GM19372 (cell line): ENCODE measurements at regions not wholly inside any gene's neighbourhood (a gene's known extent, or its start where the extent isn't known, plus 50 kb on each side); places are given as distances from the start of the nearest gene placed in this dataset.

Experiments used
- ATAC-seq: cut with Tn5 transposase; IDR thresholded peaks from one replicate; pipeline ENCODE4 v1.9.1; 2021; ENCODE audit warnings: mild to moderate bottlenecking, low read depth, moderate library complexity; ENCODE audit not compliant: unreplicated experiment

- no peak for ATAC-seq
These were observed 176.9 kb downstream of the AASDH start for GRCh38 chr4:56210397-56210796.

GRCh38 chr4:56209767-56210166, 177.5 kb downstream of the AASDH start:
- ATAC-seq: no peak

GRCh38 chr4:56208103-56208502, 179.2 kb downstream of the AASDH start:
- no peak for ATAC-seq

- ATAC-seq: no peak
These were observed 181.0 kb downstream of the AASDH start for GRCh38 chr4:56206258-56206657.

GRCh38 chr4:56200275-56200674, 187.0 kb downstream of the AASDH start:
- ATAC-seq: no peak

GRCh38 chr4:56198265-56198664, 189.0 kb downstream of the AASDH start:
- no peak for ATAC-seq

GRCh38 chr4:56197387-56197786, 189.9 kb downstream of the AASDH start:
- ATAC-seq: no peak

- no peak for ATAC-seq
These were observed 192.3 kb downstream of the AASDH start for GRCh38 chr4:56195025-56195424.

GRCh38 chr4:56191534-56191933, 195.8 kb downstream of the AASDH start:
- no peak for ATAC-seq

- no peak for ATAC-seq
These were observed 199.6 kb downstream of the AASDH start for GRCh38 chr4:56187688-56188087.

- no peak for ATAC-seq
These were observed 200.3 kb downstream of the AASDH start for GRCh38 chr4:56186808-56187523.

GRCh38 chr4:56185901-56186300, 201.4 kb downstream of the AASDH start:
- ATAC-seq: no peak

GRCh38 chr4:56184214-56184613, 203.1 kb downstream of the AASDH start:
- no peak for ATAC-seq

GRCh38 chr4:56183344-56183959, 203.8 kb downstream of the AASDH start:
- no peak for ATAC-seq

GRCh38 chr4:56182356-56182755, 204.9 kb downstream of the AASDH start:
- ATAC-seq: no peak

- ATAC-seq: no peak
These were observed 205.9 kb downstream of the AASDH start for GRCh38 chr4:56181140-56181953.

GRCh38 chr4:56169061-56169460, 218.2 kb downstream of the AASDH start:
- ATAC-seq: no peak

GRCh38 chr4:56164907-56165306, 216.2 kb downstream of the CEP135 start:
- ATAC-seq: no peak

- no peak for ATAC-seq
These were observed 211.9 kb downstream of the CEP135 start for GRCh38 chr4:56160636-56161035.

- no peak for ATAC-seq
These were observed 209.7 kb downstream of the CEP135 start for GRCh38 chr4:56158483-56158882.

- ATAC-seq: no peak
These were observed 207.4 kb downstream of the CEP135 start for GRCh38 chr4:56156141-56156540.
